Hepatocyte (in vitro differentiated cells): ENCODE measurements at regions not wholly inside any gene's neighbourhood (a gene's known extent, or its start where the extent isn't known, plus 50 kb on each side); places are given as distances from the start of the nearest gene placed in this dataset.
A peak's percentile ranks its signal among the peaks of the same experiment; 100 is the strongest.

Experiments
- CTCF ChIP-seq: fragments of 200-600 bp; sonication (generic); IDR thresholded peaks from 2 replicates; pipeline ENCODE4 v1.5.1; 2016; ENCODE audit warnings: antibody characterized with exemption, mild to moderate bottlenecking; ENCODE audit not compliant: poor library complexity
- EZH2 ChIP-seq: fragments of 200-600 bp; sonication (generic); IDR thresholded peaks from 2 replicates; pipeline ENCODE4 v1.6.1; 2016; ENCODE audit warnings: antibody characterized with exemption, mild to moderate bottlenecking, borderline replicate concordance

DNA sequence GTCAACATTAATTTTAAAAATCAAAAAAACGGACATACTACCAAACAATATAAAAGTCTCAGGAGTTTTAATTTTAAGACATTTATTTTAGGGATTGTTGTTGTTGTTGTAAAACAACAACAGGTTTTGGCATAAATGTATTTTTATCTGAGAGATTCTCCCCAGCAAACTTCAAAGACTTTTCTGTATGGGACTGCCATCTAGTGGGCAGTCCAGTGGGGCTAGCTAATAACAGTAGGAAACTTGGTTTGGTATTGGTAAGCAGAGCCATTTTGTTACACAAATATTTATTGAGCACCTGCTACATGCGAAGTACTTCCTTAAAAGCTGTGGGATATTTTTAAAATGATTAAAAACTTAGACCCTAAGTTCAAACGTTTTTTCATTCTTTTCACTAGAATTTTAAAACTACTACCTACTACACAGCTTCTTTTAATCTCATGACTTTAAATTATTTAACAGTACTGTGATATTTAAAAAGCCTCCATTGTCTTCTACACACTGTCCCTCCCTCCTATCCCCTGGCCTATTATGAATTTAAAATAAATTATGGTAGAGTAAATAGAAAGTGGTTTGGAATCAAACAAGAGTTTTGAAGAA lies 1028.4 kb upstream of the INTU start:
- TF ChIP-seq CTCF, result peak; percentile 79
- no peak for TF ChIP-seq EZH2
